Activated naive CD8-positive, alpha-beta T cell (primary cell): ENCODE measurements at regions not wholly inside any gene's neighbourhood (a gene's known extent, or its start where the extent isn't known, plus 50 kb on each side); places are given as distances from the start of the nearest gene placed in this dataset.

Experiments used
- H3K27ac Mint-ChIP-seq: one replicate; pipeline ENCODE4 v1.8.0; 2021; ENCODE audit warnings: mixed read lengths
- H3K27me3 Mint-ChIP-seq: one replicate; pipeline ENCODE4 v1.8.0; 2021; ENCODE audit warnings: mixed read lengths
- H3K36me3 Mint-ChIP-seq: one replicate; pipeline ENCODE4 v1.8.0; 2021; ENCODE audit warnings: mixed read lengths
- H3K4me1 Mint-ChIP-seq: one replicate; pipeline ENCODE4 v1.8.0; 2021; ENCODE audit warnings: low read depth, mixed read lengths
- H3K4me3 Mint-ChIP-seq: one replicate; pipeline ENCODE4 v1.8.0; 2021; ENCODE audit warnings: mild to moderate bottlenecking, mixed read lengths
- H3K9me3 Mint-ChIP-seq: one replicate; pipeline ENCODE4 v1.8.0; 2021; ENCODE audit warnings: low read depth, mixed read lengths

DNA sequence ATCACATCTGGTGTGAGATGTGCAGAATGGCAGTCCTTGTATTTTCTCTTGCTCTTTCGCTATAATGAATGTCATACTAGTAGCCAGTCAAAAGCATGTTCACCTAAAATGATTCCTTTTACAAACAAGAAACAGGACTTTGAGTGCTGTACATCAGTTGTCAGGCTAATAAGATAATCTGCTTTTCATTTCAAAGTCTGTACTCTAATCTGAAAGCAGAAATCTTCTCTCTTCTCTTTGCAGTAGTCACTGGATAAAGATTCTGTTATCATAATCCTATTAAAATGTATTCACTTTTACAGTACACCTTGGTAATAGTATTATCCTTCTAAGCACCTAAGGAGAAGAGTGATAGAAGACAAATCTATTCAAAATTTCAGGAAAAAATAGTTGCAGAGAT is 300.1 kb downstream of the MFSD1 start:
- H3K27me3 Mint-ChIP-seq, result no peaks in the 10 kb centered on the region
- no peaks in the 10 kb centered on the region for H3K36me3 Mint-ChIP-seq
- no peaks in the 10 kb centered on the region for H3K4me1 Mint-ChIP-seq
- H3K9me3 Mint-ChIP-seq, result peaks cover 5% of the 10 kb centered on the region
- H3K27ac Mint-ChIP-seq, result no peak overlapping the region
- no peak overlapping the region for H3K4me3 Mint-ChIP-seq

DNA sequence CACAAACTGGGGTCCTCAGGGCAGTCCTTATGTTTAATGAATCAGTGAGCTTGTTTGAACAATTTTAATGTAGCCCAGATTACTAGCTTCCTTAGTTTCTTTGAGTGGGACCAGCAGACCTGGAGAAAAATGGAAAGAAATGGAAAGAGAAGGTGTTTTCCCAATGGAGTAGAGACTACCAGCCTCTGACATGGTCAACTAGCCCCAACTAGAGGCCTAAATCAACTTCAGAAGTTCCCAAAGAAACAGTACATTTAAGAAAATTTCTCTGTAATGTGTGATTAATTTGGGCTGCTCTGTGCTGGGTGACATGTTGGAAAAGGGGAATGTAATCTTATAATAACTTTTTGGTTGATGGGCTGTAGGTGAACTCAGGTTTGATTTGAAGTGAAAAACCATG is 310.9 kb downstream of the MFSD1 start:
- Mint-ChIP-seq H3K9me3 (peaks cover 3% of the 10 kb centered on the region), H3K4me3 (no peak overlapping the region), H3K4me1 (no peaks in the 10 kb centered on the region), H3K27ac (no peak overlapping the region), H3K27me3 (peaks cover 1% of the 10 kb centered on the region), H3K36me3 (no peaks in the 10 kb centered on the region)

DNA sequence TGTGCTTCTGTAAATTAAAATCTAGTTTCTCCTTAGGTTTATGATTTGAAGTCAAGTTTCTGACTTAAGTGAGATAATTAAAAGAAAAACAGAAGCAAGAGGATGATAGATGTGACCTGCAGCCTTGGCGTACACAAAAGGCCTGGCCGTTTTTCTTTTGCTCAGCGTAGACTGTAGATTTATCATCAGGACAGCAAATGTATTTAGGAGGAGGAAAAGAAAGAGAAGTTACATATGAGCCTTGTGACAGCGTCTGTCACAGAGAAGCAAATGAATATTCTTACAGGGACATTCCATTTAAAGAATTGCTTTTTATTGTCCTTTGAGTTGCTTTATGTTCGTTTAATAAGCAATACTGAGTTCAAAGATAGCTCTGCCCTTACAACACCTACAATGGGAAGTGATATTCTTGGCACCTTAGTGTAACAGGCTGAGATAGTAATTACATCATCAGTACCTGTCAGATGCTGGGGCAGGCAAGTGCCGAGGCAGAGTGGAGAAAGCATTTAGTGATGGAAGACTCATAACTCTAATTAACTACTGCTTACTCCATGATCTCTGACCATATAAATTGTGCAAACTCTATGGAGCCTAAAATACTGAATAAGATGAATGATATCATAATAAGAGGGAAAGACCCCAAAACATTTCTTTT is 311.5 kb downstream of the MFSD1 start:
- H3K4me1 Mint-ChIP-seq, result no peaks in the 10 kb centered on the region
- H3K4me3 Mint-ChIP-seq, result no peak overlapping the region
- peaks cover 3% of the 10 kb centered on the region for H3K9me3 Mint-ChIP-seq
- H3K36me3 Mint-ChIP-seq, result no peaks in the 10 kb centered on the region
- H3K27ac Mint-ChIP-seq, result no peak overlapping the region
- peaks cover 1% of the 10 kb centered on the region for H3K27me3 Mint-ChIP-seq

DNA sequence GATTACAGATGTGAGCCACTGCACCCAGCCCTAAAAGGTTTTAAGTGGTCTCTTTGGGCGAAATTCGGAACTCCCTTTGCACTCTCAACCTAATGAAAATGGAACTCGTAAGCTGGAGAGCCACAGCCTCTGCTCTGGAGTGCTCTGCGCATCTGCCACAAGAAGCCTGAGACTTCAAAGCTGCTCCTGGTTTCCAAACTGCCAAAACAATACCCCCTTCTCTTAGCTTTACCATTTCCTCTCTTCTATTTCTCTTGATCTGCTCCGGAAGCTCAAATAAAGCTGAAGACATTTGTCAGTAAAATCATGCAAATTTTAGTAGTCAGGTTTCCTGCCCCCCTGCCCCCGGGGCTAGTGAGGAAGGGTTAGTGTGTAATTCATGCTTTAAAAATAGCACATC is 312.7 kb downstream of the MFSD1 start:
- no peaks in the 10 kb centered on the region for H3K36me3 Mint-ChIP-seq

DNA sequence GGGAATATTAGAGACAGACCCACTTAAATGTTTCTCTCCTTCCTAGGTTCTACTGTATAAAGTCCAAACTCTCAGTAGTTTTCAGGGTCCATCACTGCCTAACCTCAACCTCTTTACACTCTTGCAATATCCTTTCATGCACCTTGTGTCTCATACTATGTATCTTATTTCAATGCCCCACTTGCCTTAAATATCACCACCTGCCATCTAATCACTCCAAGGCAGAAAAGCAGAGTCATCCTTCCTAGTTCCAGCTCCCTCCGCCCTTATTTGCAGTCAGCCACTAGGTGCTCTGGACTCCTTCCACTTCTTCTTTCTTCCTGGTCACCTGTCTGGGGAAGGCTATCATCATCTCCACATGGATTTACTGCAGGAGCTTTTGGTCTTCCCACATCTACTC is 322.0 kb downstream of the MFSD1 start:
- Mint-ChIP-seq H3K4me3 (no peak overlapping the region), H3K27me3 (peaks cover 3% of the 10 kb centered on the region), H3K36me3 (no peaks in the 10 kb centered on the region), H3K27ac (no peak overlapping the region), H3K4me1 (no peaks in the 10 kb centered on the region), H3K9me3 (peaks cover 4% of the 10 kb centered on the region)

More for the DNA sequence above, 312.7 kb downstream of the MFSD1 start:
- H3K9me3 Mint-ChIP-seq, result peaks cover 3% of the 10 kb centered on the region
- no peaks in the 10 kb centered on the region for H3K4me1 Mint-ChIP-seq
- H3K4me3 Mint-ChIP-seq, result no peak overlapping the region
- peaks cover 1% of the 10 kb centered on the region for H3K27me3 Mint-ChIP-seq
- H3K27ac Mint-ChIP-seq, result no peak overlapping the region

DNA sequence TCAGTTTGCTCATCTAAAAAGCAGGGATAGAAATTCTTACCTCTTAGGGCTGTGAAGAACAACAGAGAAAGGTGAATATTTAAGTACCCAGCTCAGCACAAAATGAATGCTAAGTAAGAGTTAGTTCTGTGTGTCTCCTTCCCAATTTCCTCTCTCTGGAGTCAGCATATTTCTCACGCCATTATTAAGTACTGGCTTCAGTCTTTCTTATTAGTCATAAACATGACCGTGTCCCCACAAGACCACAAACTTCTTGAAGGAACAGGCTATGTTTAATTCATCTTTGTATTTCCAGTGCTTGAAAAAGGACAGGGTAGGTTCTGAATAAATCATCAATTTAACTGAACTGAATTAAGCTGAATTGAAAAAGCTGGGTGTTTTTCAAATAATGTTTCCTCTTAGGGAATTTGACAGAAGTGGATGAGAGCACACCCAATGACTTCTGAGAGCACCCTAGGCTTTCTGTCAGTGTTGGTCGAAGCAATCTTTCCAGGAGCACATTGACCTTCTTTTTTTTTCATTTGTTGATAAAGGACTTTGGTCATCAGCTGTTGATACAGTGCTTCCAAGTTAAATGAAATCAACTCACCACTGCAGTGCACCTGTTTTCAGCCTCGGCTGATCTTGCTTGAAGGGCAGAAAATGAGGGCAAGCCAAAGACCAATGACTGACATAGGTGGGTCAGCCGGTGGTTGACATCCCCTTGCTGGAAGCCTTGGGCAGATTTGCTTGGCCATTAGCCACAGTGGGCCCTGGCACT is 324.6 kb downstream of the MFSD1 start:
- Mint-ChIP-seq H3K27me3 (peaks cover 5% of the 10 kb centered on the region), H3K4me3 (no peak overlapping the region), H3K27ac (no peak overlapping the region), H3K36me3 (no peaks in the 10 kb centered on the region), H3K9me3 (peaks cover 4% of the 10 kb centered on the region), H3K4me1 (no peaks in the 10 kb centered on the region)

DNA sequence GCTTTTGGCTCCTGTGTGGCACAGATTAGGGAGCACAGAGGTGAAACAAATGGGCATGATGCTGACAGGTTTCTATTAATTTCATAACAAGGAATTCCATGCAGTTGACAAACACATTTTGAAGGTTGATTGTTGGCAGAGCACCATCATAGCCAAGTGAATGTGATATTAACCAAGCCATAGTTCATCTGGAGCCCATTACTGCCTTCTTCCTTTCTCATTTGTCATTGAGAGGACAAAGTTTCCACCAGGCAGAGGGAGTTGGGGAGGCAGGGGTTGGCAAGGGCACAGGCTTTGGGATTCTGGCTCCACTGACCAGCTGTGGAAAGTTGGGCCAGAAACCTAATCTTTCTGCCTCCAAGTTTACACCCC is 325.2 kb downstream of the MFSD1 start:
- Mint-ChIP-seq H3K4me3 (no peak overlapping the region), H3K4me1 (no peaks in the 10 kb centered on the region), H3K27ac (no peak overlapping the region), H3K9me3 (peaks cover 4% of the 10 kb centered on the region), H3K36me3 (no peaks in the 10 kb centered on the region), H3K27me3 (peaks cover 7% of the 10 kb centered on the region)

DNA sequence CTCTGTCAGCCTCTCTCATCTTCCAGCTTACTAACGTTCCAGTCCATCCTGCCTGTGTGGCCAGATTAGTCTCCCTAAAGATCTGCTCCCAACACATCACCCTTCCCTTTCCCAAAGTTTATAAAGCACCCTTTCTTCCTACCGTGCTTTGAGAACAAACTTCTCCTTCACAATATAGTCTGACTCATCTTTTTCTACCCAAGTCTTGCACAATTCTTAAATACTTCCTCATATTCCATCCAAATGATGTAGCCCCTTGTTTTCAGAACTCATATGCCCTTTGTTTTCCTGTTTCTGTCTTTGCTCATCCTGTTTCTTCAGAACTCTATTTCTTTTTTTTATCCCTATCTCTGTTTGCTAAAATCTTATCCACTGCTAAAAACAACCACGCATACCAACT is 326.8 kb downstream of the MFSD1 start:
- Mint-ChIP-seq H3K9me3 (peaks cover 4% of the 10 kb centered on the region), H3K27me3 (peaks cover 7% of the 10 kb centered on the region), H3K4me1 (no peaks in the 10 kb centered on the region), H3K36me3 (no peaks in the 10 kb centered on the region), H3K4me3 (no peak overlapping the region), H3K27ac (no peak overlapping the region)

DNA sequence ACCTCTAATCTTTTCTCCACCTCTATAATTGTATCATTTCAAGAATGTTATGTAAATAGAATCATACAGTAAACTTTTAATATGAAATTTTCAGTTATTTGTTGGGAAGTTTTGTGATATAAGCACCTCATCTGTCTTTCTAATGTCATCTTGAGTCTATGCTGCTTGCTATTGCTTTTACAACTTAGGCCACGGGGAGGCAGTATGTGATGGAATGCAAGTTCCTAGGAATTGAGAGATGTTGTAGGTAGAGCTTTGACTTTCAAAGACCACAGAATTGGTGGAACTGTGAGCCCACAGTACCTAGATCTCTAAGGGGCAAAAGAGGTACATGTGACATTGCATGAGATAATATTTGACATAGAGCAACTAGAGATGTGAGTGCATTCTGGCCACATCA is 328.3 kb downstream of the MFSD1 start:
- Mint-ChIP-seq H3K9me3 (peaks cover 2% of the 10 kb centered on the region), H3K4me3 (no peak overlapping the region), H3K27me3 (peaks cover 7% of the 10 kb centered on the region), H3K27ac (no peak overlapping the region), H3K4me1 (no peaks in the 10 kb centered on the region), H3K36me3 (no peaks in the 10 kb centered on the region)

DNA sequence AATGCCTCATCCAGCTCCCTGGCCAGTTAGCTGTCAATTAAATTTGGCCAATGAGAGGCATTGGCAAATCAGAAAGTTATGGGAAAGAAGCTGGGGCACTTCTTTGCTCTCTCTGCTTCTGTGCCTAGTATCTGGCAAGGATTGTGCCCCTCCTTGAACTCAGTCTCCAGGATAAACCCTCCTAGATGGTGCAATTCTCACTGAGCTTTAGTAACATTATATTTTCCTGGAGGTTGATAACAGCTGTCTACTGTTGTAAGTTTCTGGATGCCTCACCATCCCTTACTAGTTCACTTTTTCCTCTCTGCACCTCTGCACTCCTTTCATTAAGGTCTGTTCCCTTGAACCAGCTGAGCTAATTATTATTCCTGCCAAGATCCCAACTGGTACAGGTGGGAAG is 329.5 kb downstream of the MFSD1 start:
- H3K4me1 Mint-ChIP-seq, result no peaks in the 10 kb centered on the region
- H3K27me3 Mint-ChIP-seq, result peaks cover 7% of the 10 kb centered on the region
- H3K27ac Mint-ChIP-seq, result no peak overlapping the region
- H3K4me3 Mint-ChIP-seq, result no peak overlapping the region
- no peaks in the 10 kb centered on the region for H3K36me3 Mint-ChIP-seq
- no peaks in the 10 kb centered on the region for H3K9me3 Mint-ChIP-seq

DNA sequence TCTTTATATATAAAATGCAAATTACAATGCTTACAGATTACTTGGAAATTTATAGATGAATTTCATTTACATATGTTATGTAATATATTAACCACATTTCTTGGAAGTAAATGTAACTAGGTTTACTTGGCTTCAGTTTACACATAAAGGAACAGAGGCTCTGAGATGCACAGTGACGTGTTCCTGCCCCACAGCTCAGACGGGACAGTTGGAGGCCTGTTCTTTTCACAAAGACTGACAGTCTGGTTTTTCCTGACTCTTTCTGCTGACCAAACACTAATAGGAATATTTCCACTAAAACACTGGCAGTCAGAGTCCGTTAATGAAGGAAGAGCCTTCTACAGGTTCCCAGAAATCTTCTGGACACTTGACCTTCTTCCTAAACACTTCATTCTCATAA is 336.1 kb downstream of the MFSD1 start:
- no peak overlapping the region for H3K4me3 Mint-ChIP-seq
- H3K27me3 Mint-ChIP-seq, result no peaks in the 10 kb centered on the region
- no peaks in the 10 kb centered on the region for H3K9me3 Mint-ChIP-seq
- H3K4me1 Mint-ChIP-seq, result no peaks in the 10 kb centered on the region
- no peak overlapping the region for H3K27ac Mint-ChIP-seq
- H3K36me3 Mint-ChIP-seq, result no peaks in the 10 kb centered on the region

DNA sequence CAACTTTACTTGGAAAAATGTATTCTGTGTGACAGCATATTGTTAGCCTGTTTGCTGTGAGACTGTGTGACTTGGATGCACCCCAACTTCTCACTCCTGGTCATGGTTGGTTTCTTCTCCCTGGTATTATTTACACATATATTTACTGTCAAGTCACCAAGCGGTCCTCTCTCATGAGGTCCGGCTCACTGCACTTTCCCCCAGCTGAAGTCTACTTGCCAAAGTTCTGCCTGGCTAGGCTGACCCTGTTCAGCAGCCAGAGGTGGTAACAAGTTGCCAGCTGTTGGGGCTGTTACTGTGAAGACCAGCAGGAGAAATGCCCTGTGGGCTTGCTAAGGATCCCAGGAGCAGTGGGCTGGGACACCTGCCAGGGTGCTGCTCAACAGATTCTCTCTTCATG is 337.5 kb downstream of the MFSD1 start:
- H3K27me3 Mint-ChIP-seq, result peaks cover 2% of the 10 kb centered on the region
- no peaks in the 10 kb centered on the region for H3K36me3 Mint-ChIP-seq
- H3K4me1 Mint-ChIP-seq, result no peaks in the 10 kb centered on the region
- no peak overlapping the region for H3K4me3 Mint-ChIP-seq
- no peak overlapping the region for H3K27ac Mint-ChIP-seq
- no peaks in the 10 kb centered on the region for H3K9me3 Mint-ChIP-seq

DNA sequence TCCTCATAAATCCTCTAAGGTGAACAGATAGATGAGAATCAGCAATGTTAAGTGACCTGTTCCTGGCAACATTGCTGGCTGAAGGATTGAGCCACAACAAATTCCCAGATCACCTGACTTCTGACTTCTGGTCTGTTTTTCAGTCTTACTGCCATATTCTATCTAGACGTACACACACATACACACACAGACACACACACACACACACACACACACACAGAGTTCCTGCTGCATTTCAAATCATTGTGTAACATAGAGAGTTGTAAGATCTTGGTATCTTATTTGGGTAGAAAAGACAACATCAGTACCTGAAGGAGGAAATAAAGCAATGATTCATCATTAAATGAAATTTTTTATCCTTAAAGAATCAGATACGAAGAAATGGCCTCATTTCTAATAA is 342.6 kb downstream of the MFSD1 start:
- H3K4me3 Mint-ChIP-seq, result no peak overlapping the region
- no peaks in the 10 kb centered on the region for H3K36me3 Mint-ChIP-seq
- H3K27me3 Mint-ChIP-seq, result peaks cover 2% of the 10 kb centered on the region
- H3K27ac Mint-ChIP-seq, result no peak overlapping the region
- H3K9me3 Mint-ChIP-seq, result no peaks in the 10 kb centered on the region
- H3K4me1 Mint-ChIP-seq, result no peaks in the 10 kb centered on the region

DNA sequence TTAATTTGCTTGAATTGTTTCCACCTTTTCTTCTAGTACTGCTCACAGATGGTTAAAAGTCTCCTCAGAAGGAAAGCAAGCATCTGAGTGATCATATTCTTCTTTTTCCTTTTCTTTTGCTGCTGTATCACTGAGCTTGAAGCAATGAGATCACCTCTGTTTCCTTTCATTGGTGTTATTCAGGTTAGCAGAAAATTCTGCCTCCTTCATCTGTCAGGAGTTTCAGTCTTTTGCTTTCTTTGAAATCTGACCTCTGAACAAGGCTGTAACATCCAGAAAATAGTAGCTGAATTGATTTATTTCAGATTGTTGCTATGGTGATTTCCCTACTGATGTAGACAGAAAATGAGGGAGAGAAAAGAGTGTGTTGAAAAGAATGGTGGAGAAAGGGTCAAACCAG is 343.0 kb downstream of the MFSD1 start:
- Mint-ChIP-seq H3K27ac (no peak overlapping the region), H3K4me3 (no peak overlapping the region), H3K4me1 (no peaks in the 10 kb centered on the region), H3K27me3 (peaks cover 3% of the 10 kb centered on the region), H3K9me3 (no peaks in the 10 kb centered on the region), H3K36me3 (no peaks in the 10 kb centered on the region)

DNA sequence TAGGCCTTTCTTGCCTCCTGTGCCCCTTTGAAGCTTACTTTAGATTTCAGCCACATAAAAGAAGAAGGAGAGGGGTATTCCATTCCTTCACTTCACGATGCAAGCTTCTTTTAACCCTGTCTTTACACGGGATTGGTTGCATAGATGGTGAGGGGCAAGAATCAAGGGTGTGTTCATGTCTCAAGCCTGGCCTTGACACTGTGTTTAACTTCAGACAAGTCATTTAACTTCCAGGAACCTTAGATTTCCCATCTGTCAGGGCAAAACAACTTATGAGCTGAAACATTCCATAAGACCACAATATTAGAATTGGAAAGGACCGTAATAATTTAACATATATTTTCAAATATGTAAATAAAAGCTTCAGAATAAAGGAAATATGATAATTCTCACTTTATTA is 344.5 kb downstream of the MFSD1 start:
- Mint-ChIP-seq H3K27ac (no peak overlapping the region), H3K27me3 (peaks cover 5% of the 10 kb centered on the region), H3K36me3 (no peaks in the 10 kb centered on the region), H3K9me3 (no peaks in the 10 kb centered on the region), H3K4me3 (no peak overlapping the region), H3K4me1 (no peaks in the 10 kb centered on the region)

DNA sequence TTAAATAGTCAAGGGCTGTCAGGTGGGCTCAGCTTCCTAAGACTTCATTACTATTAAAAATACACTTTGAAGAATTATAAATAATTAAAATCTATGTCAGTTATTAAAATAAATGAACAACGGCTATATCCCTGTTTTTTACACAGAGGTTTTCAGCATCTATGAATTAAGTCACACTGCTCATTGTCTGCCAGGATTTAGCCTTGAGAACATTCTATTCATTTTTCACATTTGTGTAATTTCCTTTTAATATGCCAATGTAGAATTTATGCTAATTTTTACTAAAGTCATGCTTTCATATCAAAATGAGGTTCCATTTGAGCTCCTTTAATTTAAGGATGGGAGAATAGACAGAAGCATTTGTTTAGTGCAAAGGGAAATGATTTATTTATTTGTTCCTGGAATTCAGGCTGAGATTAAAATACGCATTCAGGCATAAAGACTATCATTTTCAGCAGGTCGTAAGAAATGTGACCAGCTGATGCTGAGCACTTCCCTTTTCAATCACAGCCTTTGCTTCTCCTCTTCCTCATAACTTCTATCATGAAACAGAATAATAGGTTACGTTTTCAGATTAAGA is 345.1 kb downstream of the MFSD1 start:
- peaks cover 5% of the 10 kb centered on the region for H3K27me3 Mint-ChIP-seq
- H3K4me3 Mint-ChIP-seq, result no peak overlapping the region
- H3K36me3 Mint-ChIP-seq, result no peaks in the 10 kb centered on the region
- H3K9me3 Mint-ChIP-seq, result no peaks in the 10 kb centered on the region
- no peak overlapping the region for H3K27ac Mint-ChIP-seq
- H3K4me1 Mint-ChIP-seq, result no peaks in the 10 kb centered on the region
